ENCODE measurements at regions not wholly inside any gene's neighbourhood (a gene's known extent, or its start where the extent isn't known, plus 50 kb on each side); places are given as distances from the start of the nearest gene placed in this dataset.

- DNase-seq (ENCODE audit: extremely low spot score), result no peak
- POLR2A ChIA-PET, result no interaction called here
- CTCF ChIA-PET, result no interaction called here
- no peak for TF ChIP-seq LEF1 (IDR thresholded peaks at IDR 0.05; ENCODE audit: borderline replicate concordance)
- TF ChIP-seq SUZ12 (IDR thresholded peaks at IDR 0.05), result no peak
- TF ChIP-seq FOXA1 (IDR thresholded peaks at IDR 0.05), result no peak
- no peak for TF ChIP-seq ARNT (IDR thresholded peaks at IDR 0.05)
- TF ChIP-seq HDGF (IDR thresholded peaks at IDR 0.05; ENCODE audit: borderline replicate concordance), result no peak
- TF ChIP-seq ZNF384 (IDR thresholded peaks at IDR 0.05), result no peak
- TF ChIP-seq BHLHE40 (IDR thresholded peaks at IDR 0.05; ENCODE audit: borderline replicate concordance), result no peak
- TF ChIP-seq FOXK2 (IDR thresholded peaks at IDR 0.05), result no peak
- no peak for TF ChIP-seq TARDBP (IDR thresholded peaks at IDR 0.05)
- TF ChIP-seq FOXM1 (IDR thresholded peaks at IDR 0.05; ENCODE audit: borderline replicate concordance), result no peak
- TF ChIP-seq ELF4 (IDR thresholded peaks at IDR 0.05), result no peak
- TF ChIP-seq SP1 (IDR thresholded peaks at IDR 0.05), result no peak
- TF ChIP-seq NFRKB (IDR thresholded peaks at IDR 0.05), result no peak
- no peak for TF ChIP-seq L3MBTL2 (conservative IDR thresholded peaks at IDR 0.05)
- no peak for TF ChIP-seq PKNOX1 (IDR thresholded peaks at IDR 0.05)
- no peak for TF ChIP-seq CTBP1 (IDR thresholded peaks at IDR 0.05; ENCODE audit: borderline replicate concordance)
These were observed 105.4 kb downstream of the ACKR3 start for GRCh38 chr2:236675051-236675450.

- no peak for TF ChIP-seq HDGF (IDR thresholded peaks at IDR 0.05; ENCODE audit: borderline replicate concordance)
- no peak for TF ChIP-seq ZNF384 (IDR thresholded peaks at IDR 0.05)
- TF ChIP-seq FOXA1 (IDR thresholded peaks at IDR 0.05), result no peak
- no peak for TF ChIP-seq FOXM1 (IDR thresholded peaks at IDR 0.05; ENCODE audit: borderline replicate concordance)
- no peak for TF ChIP-seq CTBP1 (IDR thresholded peaks at IDR 0.05; ENCODE audit: borderline replicate concordance)
- no peak for TF ChIP-seq PKNOX1 (IDR thresholded peaks at IDR 0.05)
- no peak for TF ChIP-seq SUZ12 (IDR thresholded peaks at IDR 0.05)
- no peak for TF ChIP-seq L3MBTL2 (conservative IDR thresholded peaks at IDR 0.05)
- TF ChIP-seq ELF4 (IDR thresholded peaks at IDR 0.05), result no peak
- no peak for TF ChIP-seq ARNT (IDR thresholded peaks at IDR 0.05)
- TF ChIP-seq FOXK2 (IDR thresholded peaks at IDR 0.05), result no peak
- TF ChIP-seq SP1 (IDR thresholded peaks at IDR 0.05), result no peak
- no peak for TF ChIP-seq TARDBP (IDR thresholded peaks at IDR 0.05)
- TF ChIP-seq LEF1 (IDR thresholded peaks at IDR 0.05; ENCODE audit: borderline replicate concordance), result no peak
- TF ChIP-seq NFRKB (IDR thresholded peaks at IDR 0.05), result no peak
- TF ChIP-seq BHLHE40 (IDR thresholded peaks at IDR 0.05; ENCODE audit: borderline replicate concordance), result no peak
- ChIA-PET POLR2A (no interaction called here), CTCF (no interaction called here)
- no peak for DNase-seq (ENCODE audit: extremely low spot score)
These were observed 105.9 kb downstream of the ACKR3 start for GRCh38 chr2:236675526-236675925.

DNA sequence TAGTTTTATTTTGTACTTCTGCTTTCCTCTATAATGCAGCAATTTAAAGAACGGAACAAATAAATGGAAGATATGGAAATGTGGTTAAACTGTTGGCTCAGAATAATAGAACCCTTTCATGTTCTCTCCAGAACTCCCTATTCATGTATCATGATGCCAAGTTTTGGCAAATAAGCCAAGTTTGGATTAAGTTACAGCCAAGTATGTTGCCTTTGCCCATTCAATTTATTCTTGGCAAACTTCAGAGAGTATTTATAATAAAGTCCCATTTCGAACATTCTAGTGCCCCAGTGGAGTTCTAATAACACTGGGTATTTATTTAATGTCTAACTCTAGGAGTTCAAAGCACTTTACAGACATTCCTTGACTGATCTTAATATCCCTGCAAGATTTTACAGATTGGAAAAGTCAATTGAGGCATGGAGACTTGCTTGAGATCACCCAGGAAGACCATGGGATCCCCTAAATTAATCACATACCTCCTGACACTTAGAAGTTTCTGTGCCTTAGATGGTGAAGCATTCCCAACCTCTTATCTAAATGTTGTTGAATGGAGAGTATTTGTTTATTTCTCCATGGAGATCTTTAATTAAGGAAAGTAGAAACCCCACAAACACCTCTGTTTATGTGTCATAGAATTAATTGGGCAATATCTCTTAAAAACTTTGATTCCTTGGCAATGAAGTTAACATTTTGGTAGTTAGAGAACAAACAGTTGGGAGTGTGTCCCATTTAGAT, 106.7 kb downstream of the ACKR3 start:
- ChIA-PET POLR2A (no interaction called here), CTCF (no interaction called here)
- DNase-seq (ENCODE audit: extremely low spot score), result no peak
- TF ChIP-seq ZNF384 (IDR thresholded peaks at IDR 0.05) (no peak), FOXK2 (IDR thresholded peaks at IDR 0.05) (no peak), FOXM1 (IDR thresholded peaks at IDR 0.05; ENCODE audit: borderline replicate concordance) (no peak), PKNOX1 (IDR thresholded peaks at IDR 0.05) (no peak), FOXA1 (IDR thresholded peaks at IDR 0.05) (no peak), TARDBP (IDR thresholded peaks at IDR 0.05) (no peak), SUZ12 (IDR thresholded peaks at IDR 0.05) (no peak), HDGF (IDR thresholded peaks at IDR 0.05; ENCODE audit: borderline replicate concordance) (no peak), SP1 (IDR thresholded peaks at IDR 0.05) (no peak), ARNT (IDR thresholded peaks at IDR 0.05) (no peak), L3MBTL2 (conservative IDR thresholded peaks at IDR 0.05) (no peak)

- ChIA-PET CTCF (no interaction called here), POLR2A (no interaction called here)
- no peak for DNase-seq (ENCODE audit: extremely low spot score)
- TF ChIP-seq BHLHE40 (IDR thresholded peaks at IDR 0.05; ENCODE audit: borderline replicate concordance) (no peak), HDGF (IDR thresholded peaks at IDR 0.05; ENCODE audit: borderline replicate concordance) (no peak)
These were observed 107.7 kb downstream of the ACKR3 start for GRCh38 chr2:236677368-236677767.

- ChIA-PET POLR2A (no interaction called here), CTCF (no interaction called here)
- no peak for TF ChIP-seq ARNT (IDR thresholded peaks at IDR 0.05)
- no peak for TF ChIP-seq NFRKB (IDR thresholded peaks at IDR 0.05)
- TF ChIP-seq TARDBP (IDR thresholded peaks at IDR 0.05), result no peak
- no peak for TF ChIP-seq SUZ12 (IDR thresholded peaks at IDR 0.05)
- no peak for TF ChIP-seq CTBP1 (IDR thresholded peaks at IDR 0.05; ENCODE audit: borderline replicate concordance)
- no peak for TF ChIP-seq HDGF (IDR thresholded peaks at IDR 0.05; ENCODE audit: borderline replicate concordance)
- TF ChIP-seq FOXA1 (IDR thresholded peaks at IDR 0.05), result no peak
- no peak for TF ChIP-seq ELF4 (IDR thresholded peaks at IDR 0.05)
- no peak for TF ChIP-seq PKNOX1 (IDR thresholded peaks at IDR 0.05)
- no peak for TF ChIP-seq SP1 (IDR thresholded peaks at IDR 0.05)
- TF ChIP-seq BHLHE40 (IDR thresholded peaks at IDR 0.05; ENCODE audit: borderline replicate concordance), result no peak
- no peak for DNase-seq (ENCODE audit: extremely low spot score)
These were observed 108.8 kb downstream of the ACKR3 start for GRCh38 chr2:236678307-236678975.

Data from HEK293T (cell line).